CD4-positive, alpha-beta T cell treated with Interleukin-6 at 100 ng/mL for 8 hours (primary cell): ENCODE measurements at regions not wholly inside any gene's neighbourhood (a gene's known extent, or its start where the extent isn't known, plus 50 kb on each side); places are given as distances from the start of the nearest gene placed in this dataset.

Experiments used
- DNase-seq: peaks from one replicate; pipeline ENCODE4 v3.0.0-alpha.2; 2020; ENCODE audit warnings: mixed read lengths, low spot score

- no peak for DNase-seq
These were observed 53.5 kb upstream of the VGLL3 start for GRCh38 chr3:87044409-87044808.

GRCh38 chr3:87041191-87041590, 50.2 kb upstream of the VGLL3 start:
- DNase-seq = no peak
